HepG2 (cell line): ENCODE measurements at regions not wholly inside any gene's neighbourhood (a gene's known extent, or its start where the extent isn't known, plus 50 kb on each side); places are given as distances from the start of the nearest gene placed in this dataset.

Experiments
- ATAC-seq: fragments of 200-7000 bp; cut with Tn5 transposase; 3 replicates; pipeline ENCODE4 v1.9.1; 2020; ENCODE audit warnings: mild to moderate bottlenecking, moderate library complexity
- BruUV-seq: library from RNA; stranded (reverse); fragments of 400-500 nt; replicated peaks from 2 replicates; lab custom pipeline; 2021; lab: Mats Ljungman, UMichigan
- CTCF ChIA-PET: fragments of 300-600 bp; formaldehyde crosslinking; extraction: SDS; loops from one replicate; lab custom pipeline; 2021; ENCODE audit warnings: low total read pairs, inconsistent platforms, low intra/inter-chr PET ratio; lab: Yijun Ruan, JAX
- POLR2A ChIA-PET: fragments of 350-600 bp; sonication (Branson Sonifier 250); formaldehyde crosslinking; loops from one replicate; lab custom pipeline; 2020; ENCODE audit warnings: antibody characterized with exemption, inconsistent platforms; lab: Yijun Ruan, JAX
- DNase-seq: peaks from one replicate; pipeline ENCODE4 v3.0.0-alpha.2; 2015; ENCODE audit warnings: low spot score
- FAIRE-seq: peaks from 3 replicates; lab custom pipeline; 2011; peaks lifted over from hg19 to GRCh38; lab: Jason Lieb, UNC
- H2AFZ ChIP-seq: one replicate; pipeline ENCODE4 v1.6.1; 2011; ENCODE audit warnings: low read length, inconsistent platforms
- H3K27ac ChIP-seq: fragments of 300-600 bp; 3 replicates; pipeline ENCODE4 v1.8.0; 2011; ENCODE audit warnings: mixed run types, mild to moderate bottlenecking, mixed read lengths, low read length, inconsistent platforms; ENCODE audit not compliant: insufficient read depth; ENCODE audit errors: extremely low read length
- H3K27me3 ChIP-seq, 2 experiments: fragments of 200-600 bp in 1 of 2; 2 replicates in 1 of 2; 3 replicates in 1 of 2; pipeline versions ENCODE4 v1.6.0 to v1.8.0; 2011; ENCODE audit warnings: low read length in 2 of 2, mild to moderate bottlenecking in 2 of 2, moderate library complexity in 2 of 2, inconsistent platforms in 1 of 2; ENCODE audit not compliant: insufficient read depth in 2 of 2, control insufficient read depth in 1 of 2
- H3K36me3 ChIP-seq, 2 experiments: fragments of 200-600 bp in 1 of 2; replicated peaks in 1 of 2; 2 replicates in 1 of 2; 3 replicates in 1 of 2; pipeline versions ENCODE4 v1.5.1 to v1.8.0; 2011; ENCODE audit warnings: low read length in 2 of 2, inconsistent platforms in 1 of 2; ENCODE audit not compliant: insufficient read depth in 2 of 2, control insufficient read depth in 1 of 2
- H3K4me1 ChIP-seq: 2 replicates; pipeline ENCODE4 v1.5.1; 2012; ENCODE audit warnings: low read length, inconsistent platforms; ENCODE audit not compliant: insufficient read depth
- H3K4me2 ChIP-seq: 2 replicates; pipeline ENCODE4 v1.6.0; 2011; ENCODE audit warnings: low read depth, low read length, inconsistent platforms
- H3K4me3 ChIP-seq, 3 experiments: fragments of 200-600 bp in 1 of 3; sonication (generic), shearing (Covaris generic) in 1 of 3; replicated peaks in 1 of 3; 2 replicates each; pipeline ENCODE4 v1.5.1; 2011 to 2016; ENCODE audit warnings: low read length in 3 of 3, inconsistent platforms in 2 of 3, low read depth in 2 of 3, mild to moderate bottlenecking in 2 of 3, control low read depth in 1 of 3, mixed read lengths in 1 of 3; ENCODE audit not compliant: insufficient read depth in 1 of 3
- H3K79me2 ChIP-seq: one replicate; pipeline ENCODE4 v1.6.1; 2011; ENCODE audit warnings: low read length, inconsistent platforms; ENCODE audit not compliant: insufficient read depth
- H3K9ac ChIP-seq: 2 replicates; pipeline ENCODE4 v1.6.0; 2011; ENCODE audit warnings: mild to moderate bottlenecking, low read depth, low read length, inconsistent platforms; ENCODE audit not compliant: insufficient read depth
- H3K9me3 ChIP-seq: 2 replicates; pipeline ENCODE4 v1.5.1; 2012; ENCODE audit warnings: mild to moderate bottlenecking, low read length
- H4K20me1 ChIP-seq: 2 replicates; pipeline ENCODE4 v1.6.0; 2011; ENCODE audit warnings: inconsistent platforms, mild to moderate bottlenecking, low read length, moderate library complexity; ENCODE audit not compliant: insufficient read depth
- KAT2B ChIP-seq: fragments of 150-350 bp; IDR thresholded peaks from 2 replicates; pipeline ENCODE4 v1.6.1; 2014; ENCODE audit warnings: low read depth, low read length, borderline replicate concordance
- MAZ ChIP-seq, 2 experiments: sonication (generic) in 1 of 2; formaldehyde crosslinking in 1 of 2; IDR thresholded peaks; 2 replicates each; pipeline versions ENCODE4 v1.5.0 to v1.6.1; 2012 to 2020; ENCODE audit warnings: low read depth in 2 of 2, mild to moderate bottlenecking in 2 of 2, borderline replicate concordance in 1 of 2, improper control_type of control experiment in 1 of 2, low read length in 1 of 2, missing genetic modification reagents in 1 of 2, moderate library complexity in 1 of 2
- MIER2 ChIP-seq: IDR thresholded peaks from 2 replicates; pipeline ENCODE4 v1.6.1; 2016; ENCODE audit warnings: missing biosample characterization, missing genetic modification reagents
- MIXL1 ChIP-seq: IDR thresholded peaks from 2 replicates; pipeline ENCODE4 v1.6.1; 2016
- NCOA5 ChIP-seq: sonication (generic); formaldehyde crosslinking; IDR thresholded peaks from 2 replicates; pipeline ENCODE4 v1.4.0; 2020; ENCODE audit warnings: missing genetic modification reagents
- PLRG1 ChIP-seq: fragments of 450-650 bp; conservative IDR thresholded peaks from 2 replicates; pipeline ENCODE4 v1.6.1; 2016
- POLR2AphosphoS5 ChIP-seq: IDR thresholded peaks from 2 replicates; pipeline ENCODE4 v1.6.1; 2012; ENCODE audit warnings: low read depth, low read length
- RFX5 ChIP-seq: IDR thresholded peaks from 2 replicates; pipeline ENCODE4 v1.6.1; 2011; ENCODE audit warnings: low read depth, low read length, improper control_type of control experiment
- SNAPC4 ChIP-seq: sonication (generic); formaldehyde crosslinking; IDR thresholded peaks from 2 replicates; pipeline ENCODE4 v1.4.0; 2020; ENCODE audit warnings: mild to moderate bottlenecking, missing genetic modification reagents
- SOX6 ChIP-seq, 2 experiments: fragments of 450-650 bp in 1 of 2; sonication (generic) in 1 of 2; formaldehyde crosslinking in 1 of 2; IDR thresholded peaks; 2 replicates each; pipeline versions ENCODE4 v1.4.0 to v1.6.1; 2017 to 2020; ENCODE audit warnings: antibody characterized with exemption in 1 of 2, mild to moderate bottlenecking in 1 of 2, missing genetic modification reagents in 1 of 2
- TGIF2 ChIP-seq: IDR thresholded peaks from 2 replicates; pipeline ENCODE4 v1.6.1; 2016; ENCODE audit warnings: control low read depth, missing compliant biosample characterization
- ZBTB7A ChIP-seq: sonication (generic); formaldehyde crosslinking; IDR thresholded peaks from 2 replicates; pipeline ENCODE4 v1.8.0; 2022; ENCODE audit warnings: mild to moderate bottlenecking, missing genetic modification reagents
- ZNF180 ChIP-seq: sonication (generic); formaldehyde crosslinking; IDR thresholded peaks from 2 replicates; pipeline ENCODE4 v1.4.0; 2020; ENCODE audit warnings: low read depth, missing genetic modification reagents, borderline replicate concordance
- WGBS: methylation state at CpG from one replicate; pipeline ENCODE4 v1.1.6; 2017; ENCODE audit warnings: low lambda C conversion rate; 5-methylcytosine and 5-hydroxymethylcytosine counted together
- in situ Hi-C: cut with HindIII; loops from 2 replicates; pipeline ENCODE4 v1.10.0; 2017; ENCODE audit warnings: low pct_unique_long_range_greater_than_20kb; ENCODE audit not compliant: extremely low pct_ligation_motif_present
- intact Hi-C: fragments of 100-400 bp; cut with micrococcal nuclease; formaldehyde crosslinking; loops from one replicate; pipeline ENCODE4 v1.10.0; 2022; ENCODE audit not compliant: unreplicated experiment
- TF ChIP-seq, protein P1 (sequence below): IDR thresholded peaks from 2 replicates; pipeline ENCODE4 v1.6.1; 2016; ENCODE audit warnings: low read depth, borderline replicate concordance
- TF ChIP-seq, protein P2 (sequence below): sonication (generic); formaldehyde crosslinking; IDR thresholded peaks from 2 replicates; pipeline ENCODE4 v1.5.0; 2020; ENCODE audit warnings: missing genetic modification reagents, mild to moderate bottlenecking, borderline replicate concordance

DNA sequence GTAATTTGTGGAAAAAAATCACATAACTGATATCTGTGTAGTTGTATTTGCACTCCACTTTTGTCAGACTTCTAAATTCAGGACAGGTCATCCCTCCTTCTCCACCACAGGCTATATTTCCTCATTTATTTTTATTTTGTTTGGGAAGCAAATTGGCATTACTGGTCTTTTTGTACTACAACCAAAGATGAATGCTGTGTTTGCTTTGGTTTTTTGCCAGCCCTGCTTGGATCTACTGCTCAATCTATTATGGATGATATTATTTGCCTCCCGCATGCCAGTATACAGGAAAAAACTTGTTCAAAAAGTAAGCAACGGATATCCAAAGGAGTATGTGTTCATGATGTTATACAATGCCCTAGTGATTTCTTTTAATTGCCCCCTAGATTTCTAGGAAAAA lies 948.8 kb downstream of the TRHDE start:
- Histone ChIP-seq H3K4me3 (no peak overlapping the region), H3K27ac (no peak overlapping the region), H3K4me1 (no peaks in the 10 kb centered on the region), H2AFZ (no peak overlapping the region), H3K9ac (no peak overlapping the region), H3K4me2 (no peak overlapping the region), H3K36me3 (no peaks in the 10 kb centered on the region), H3K9me3 (peaks cover 63% of the 10 kb centered on the region), H3K27me3 (no peaks in the 10 kb centered on the region), H3K79me2 (no peaks in the 10 kb centered on the region), H4K20me1 (no peaks in the 10 kb centered on the region)
- FAIRE-seq (no peak), DNase-seq (no peak), ATAC-seq (no peak)
- no TSS peak for BruUV-seq
- ChIA-PET CTCF (no interaction called here), POLR2A (no interaction called here)
- intact Hi-C loops (no loop called here), in situ Hi-C loops (no loop called here)
- 2% methylated on average over 2 of the region's 2 CpGs for WGBS
- TF ChIP-seq TGIF2 (CRISPR knock-in tag) (no peak), SNAPC4 (CRISPR knock-in tag) (no peak), ZNF180 (CRISPR knock-in tag) (no peak), NCOA5 (CRISPR knock-in tag) (no peak), SOX6 (IDR thresholded peaks at IDR 0.05) (no peak), SOX6 (CRISPR knock-in tag; IDR thresholded peaks at IDR 0.05) (no peak), RFX5 (no peak), MIER2 (CRISPR knock-in tag) (no peak), PLRG1 (no peak), MAZ (IDR thresholded peaks at IDR 0.05; ENCODE audit: borderline replicate concordance, low read depth, low read length) (no peak), MAZ (CRISPR knock-in tag; IDR thresholded peaks at IDR 0.05; ENCODE audit: low read depth) (no peak), KAT2B (no peak), ZBTB7A (no peak), MIXL1 (CRISPR knock-in tag) (no peak), POLR2AphosphoS5 (no peak)
- TF ChIP-seq, protein P1, sequence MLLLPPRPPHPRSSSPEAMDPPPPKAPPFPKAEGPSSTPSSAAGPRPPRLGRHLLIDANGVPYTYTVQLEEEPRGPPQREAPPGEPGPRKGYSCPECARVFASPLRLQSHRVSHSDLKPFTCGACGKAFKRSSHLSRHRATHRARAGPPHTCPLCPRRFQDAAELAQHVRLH (CRISPR knock-in tag) = no peak
- TF ChIP-seq, protein P2, sequence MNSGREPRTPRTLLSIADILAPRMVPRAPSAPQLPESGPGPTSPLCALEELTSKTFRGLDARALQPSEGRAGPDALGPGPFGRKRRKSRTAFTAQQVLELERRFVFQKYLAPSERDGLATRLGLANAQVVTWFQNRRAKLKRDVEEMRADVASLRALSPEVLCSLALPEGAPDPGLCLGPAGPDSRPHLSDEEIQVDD (CRISPR knock-in tag) = no peak
